ENCODE measurements at regions not wholly inside any gene's neighbourhood (a gene's known extent, or its start where the extent isn't known, plus 50 kb on each side); places are given as distances from the start of the nearest gene placed in this dataset.

DNA sequence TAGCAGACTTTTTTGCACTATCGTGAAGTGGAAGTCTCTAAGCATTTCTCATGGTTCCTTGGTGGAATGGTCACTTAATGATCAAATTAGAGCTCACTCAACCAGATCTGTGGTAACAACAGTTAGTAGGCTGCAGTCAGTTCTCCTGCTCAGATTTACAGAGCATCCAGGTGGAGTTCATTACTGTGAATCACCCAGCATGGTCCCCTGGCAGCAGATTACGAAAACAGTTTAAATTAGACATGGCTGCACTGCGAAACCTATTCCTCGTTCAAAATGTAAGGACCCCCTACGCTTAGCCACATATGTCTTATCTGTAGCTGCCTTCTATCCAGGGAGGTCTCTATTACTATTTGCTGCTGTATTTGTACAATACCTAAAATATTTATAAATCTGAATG, 823.6 kb upstream of the ARRDC3 start:
- TF ChIP-seq, protein P1, sequence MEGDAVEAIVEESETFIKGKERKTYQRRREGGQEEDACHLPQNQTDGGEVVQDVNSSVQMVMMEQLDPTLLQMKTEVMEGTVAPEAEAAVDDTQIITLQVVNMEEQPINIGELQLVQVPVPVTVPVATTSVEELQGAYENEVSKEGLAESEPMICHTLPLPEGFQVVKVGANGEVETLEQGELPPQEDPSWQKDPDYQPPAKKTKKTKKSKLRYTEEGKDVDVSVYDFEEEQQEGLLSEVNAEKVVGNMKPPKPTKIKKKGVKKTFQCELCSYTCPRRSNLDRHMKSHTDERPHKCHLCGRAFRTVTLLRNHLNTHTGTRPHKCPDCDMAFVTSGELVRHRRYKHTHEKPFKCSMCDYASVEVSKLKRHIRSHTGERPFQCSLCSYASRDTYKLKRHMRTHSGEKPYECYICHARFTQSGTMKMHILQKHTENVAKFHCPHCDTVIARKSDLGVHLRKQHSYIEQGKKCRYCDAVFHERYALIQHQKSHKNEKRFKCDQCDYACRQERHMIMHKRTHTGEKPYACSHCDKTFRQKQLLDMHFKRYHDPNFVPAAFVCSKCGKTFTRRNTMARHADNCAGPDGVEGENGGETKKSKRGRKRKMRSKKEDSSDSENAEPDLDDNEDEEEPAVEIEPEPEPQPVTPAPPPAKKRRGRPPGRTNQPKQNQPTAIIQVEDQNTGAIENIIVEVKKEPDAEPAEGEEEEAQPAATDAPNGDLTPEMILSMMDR (IDR thresholded peaks at IDR 0.05), result no peak
- TF ChIP-seq POLR2A (IDR thresholded peaks at IDR 0.05), result no peak

Measured in thyroid gland (tissue), 4 donors.